H9 (cell line): ENCODE measurements at regions not wholly inside any gene's neighbourhood (a gene's known extent, or its start where the extent isn't known, plus 50 kb on each side); places are given as distances from the start of the nearest gene placed in this dataset.

ENCODE experiments used
- DNase-seq: peaks from one replicate; pipeline ENCODE4 v3.0.0-alpha.2; 2017
- H2AFZ ChIP-seq: one replicate; pipeline ENCODE4 v1.6.1; 2013; ENCODE audit warnings: mild to moderate bottlenecking, low read length, control low read depth, moderate library complexity
- H2AK5ac ChIP-seq: 2 replicates; pipeline ENCODE4 v1.6.1; 2013; ENCODE audit warnings: low read length, control low read depth, mixed read lengths; ENCODE audit not compliant: insufficient read length
- H2BK120ac ChIP-seq: one replicate; pipeline ENCODE4 v1.6.1; 2013; ENCODE audit warnings: low read depth, mild to moderate bottlenecking, low read length, control low read depth, inconsistent platforms; ENCODE audit not compliant: poor library complexity, severe bottlenecking
- H2BK12ac ChIP-seq: 2 replicates; pipeline ENCODE4 v1.6.1; 2013; ENCODE audit warnings: low read length, control low read depth, mixed read lengths, low read depth; ENCODE audit not compliant: insufficient read length
- H2BK15ac ChIP-seq: 2 replicates; pipeline ENCODE4 v1.6.1; 2013; ENCODE audit warnings: low read depth, low read length, control low read depth
- H2BK20ac ChIP-seq: one replicate; pipeline ENCODE4 v1.6.1; 2013; ENCODE audit warnings: low read depth, mild to moderate bottlenecking, low read length, control low read depth, inconsistent platforms; ENCODE audit not compliant: poor library complexity, severe bottlenecking
- H2BK5ac ChIP-seq: 2 replicates; pipeline ENCODE4 v1.6.1; 2013; ENCODE audit warnings: low read length, control low read depth, mixed read lengths; ENCODE audit not compliant: insufficient read length
- H3K14ac ChIP-seq: 2 replicates; pipeline ENCODE4 v1.6.1; 2013; ENCODE audit warnings: low read length, control low read depth; ENCODE audit not compliant: insufficient read depth
- H3K18ac ChIP-seq: 2 replicates; pipeline ENCODE4 v1.6.1; 2013; ENCODE audit warnings: low read depth, mild to moderate bottlenecking, mixed read lengths, low read length, control low read depth; ENCODE audit not compliant: insufficient read length
- H3K23ac ChIP-seq: 2 replicates; pipeline ENCODE4 v1.6.1; 2013; ENCODE audit warnings: low read length, control low read depth, mixed read lengths, low read depth; ENCODE audit not compliant: insufficient read length
- H3K23me2 ChIP-seq: 2 replicates; pipeline ENCODE4 v1.6.1; 2013; ENCODE audit warnings: low read depth, mild to moderate bottlenecking, mixed read lengths, low read length, control low read depth; ENCODE audit not compliant: insufficient read length, poor library complexity, severe bottlenecking
- H3K27ac ChIP-seq: 2 replicates; pipeline ENCODE4 v1.5.1; 2013; ENCODE audit warnings: low read length, control low read depth, mixed read lengths, low read depth; ENCODE audit not compliant: insufficient read length
- H3K27me3 ChIP-seq: 2 replicates; pipeline ENCODE4 v1.6.1; 2013; ENCODE audit warnings: low read length, control low read depth, inconsistent platforms; ENCODE audit not compliant: insufficient read depth
- H3K4ac ChIP-seq: 2 replicates; pipeline ENCODE4 v1.6.1; 2013; ENCODE audit warnings: low read depth, mild to moderate bottlenecking, control low read depth, inconsistent platforms, low read length, moderate library complexity
- H3K4me1 ChIP-seq: 2 replicates; pipeline ENCODE4 v1.6.1; 2013; ENCODE audit warnings: low read length, control low read depth, inconsistent platforms; ENCODE audit not compliant: insufficient read depth
- H3K4me2 ChIP-seq: 2 replicates; pipeline ENCODE4 v1.6.1; 2013; ENCODE audit warnings: low read length, control low read depth, mixed read lengths; ENCODE audit not compliant: insufficient read length, insufficient read depth
- H3K56ac ChIP-seq: 2 replicates; pipeline ENCODE4 v1.6.1; 2013; ENCODE audit warnings: low read depth, mild to moderate bottlenecking, mixed read lengths, low read length, control low read depth; ENCODE audit not compliant: insufficient read length
- H3K79me1 ChIP-seq: 2 replicates; pipeline ENCODE4 v1.6.1; 2013; ENCODE audit warnings: low read depth, mild to moderate bottlenecking, moderate library complexity, low read length, control low read depth, inconsistent platforms; ENCODE audit not compliant: insufficient read depth, poor library complexity, severe bottlenecking
- H3K79me2 ChIP-seq: 2 replicates; pipeline ENCODE4 v1.6.1; 2013; ENCODE audit warnings: low read length, control low read depth, inconsistent platforms; ENCODE audit not compliant: insufficient read depth
- H3K9ac ChIP-seq: 2 replicates; pipeline ENCODE4 v1.6.1; 2013; ENCODE audit warnings: low read length, control low read depth, mixed read lengths; ENCODE audit not compliant: insufficient read length; ENCODE audit errors: extremely low read depth
- H3K9me3 ChIP-seq: one replicate; pipeline ENCODE4 v1.6.1; 2013; ENCODE audit warnings: low read depth, low read length, inconsistent platforms; ENCODE audit not compliant: control insufficient read depth
- H3T11ph ChIP-seq: one replicate; pipeline ENCODE4 v1.6.1; 2013; ENCODE audit warnings: mild to moderate bottlenecking, low read length, control low read depth, inconsistent platforms
- H4K20me1 ChIP-seq: one replicate; pipeline ENCODE4 v1.6.1; 2013; ENCODE audit not compliant: control insufficient read depth, insufficient read length, insufficient read depth
- H4K5ac ChIP-seq: 2 replicates; pipeline ENCODE4 v1.6.1; 2013; ENCODE audit warnings: low read depth, mild to moderate bottlenecking, mixed read lengths, low read length, control low read depth; ENCODE audit not compliant: insufficient read length
- H4K8ac ChIP-seq: replicated peaks from 2 replicates; pipeline ENCODE4 v1.6.1; 2013; ENCODE audit warnings: low read length, control low read depth, mixed read lengths, low read depth; ENCODE audit not compliant: insufficient read length
- H4K91ac ChIP-seq: 2 replicates; pipeline ENCODE4 v1.6.1; 2013; ENCODE audit warnings: low read depth, mild to moderate bottlenecking, moderate library complexity, mixed read lengths, low read length, control low read depth; ENCODE audit not compliant: insufficient read length
- H3K27ac Mint-ChIP-seq, 3 experiments: 2 replicates in 2 of 3; 3 replicates in 1 of 3; pipeline ENCODE4 v1.8.0; 2020 to 2021; ENCODE audit warnings: mixed read lengths in 3 of 3, mild to moderate bottlenecking in 1 of 3, moderate library complexity in 1 of 3
- H3K27me3 Mint-ChIP-seq: 2 replicates; pipeline ENCODE4 v1.8.0; 2021; ENCODE audit warnings: low read depth, mild to moderate bottlenecking, moderate library complexity, mixed read lengths
- H3K36me3 Mint-ChIP-seq, 3 experiments: 2 replicates in 2 of 3; 3 replicates in 1 of 3; pipeline ENCODE4 v1.8.0; 2020 to 2021; ENCODE audit warnings: low read depth in 3 of 3, mixed read lengths in 3 of 3; ENCODE audit not compliant: insufficient read depth in 1 of 3
- H3K4me1 Mint-ChIP-seq, 2 experiments: 2 replicates each; pipeline ENCODE4 v1.8.0; 2020; ENCODE audit warnings: mixed read lengths in 2 of 2
- H3K4me3 Mint-ChIP-seq, 2 experiments: 2 replicates in 1 of 2; 3 replicates in 1 of 2; pipeline ENCODE4 v1.8.0; 2020 to 2021; ENCODE audit warnings: mild to moderate bottlenecking in 2 of 2, mixed read lengths in 2 of 2, moderate library complexity in 1 of 2
- H3K9me3 Mint-ChIP-seq, 2 experiments: 2 replicates in 1 of 2; 3 replicates in 1 of 2; pipeline ENCODE4 v1.8.0; 2020; ENCODE audit warnings: mild to moderate bottlenecking in 2 of 2, mixed read lengths in 2 of 2, moderate library complexity in 1 of 2
- CTCF ChIP-seq: fragments of 200-600 bp; sonication (generic); conservative IDR thresholded peaks from 3 replicates; pipeline ENCODE4 v1.8.0; 2021; ENCODE audit warnings: antibody characterized with exemption, mild to moderate bottlenecking
- WGBS: extraction: QIAGEN DNeasy Blood & Tissue Kit; methylation state at CpG from one replicate; pipeline ENCODE4 v1.1.7; 2013; ENCODE audit warnings: missing lambda C conversion rate, low lambda C conversion rate, mixed read lengths; ENCODE audit not compliant: insufficient read length; ENCODE audit errors: extremely low coverage; 5-methylcytosine and 5-hydroxymethylcytosine counted together

- Mint-ChIP-seq H3K4me3 (no peak overlapping the region), H3K27me3 (peaks cover 75% of the 10 kb centered on the region)
- WGBS = no CpG with 5 or more reads among the region's 6 CpGs
Observed at GRCh38 chr6:166251655-166252054, 56.5 kb downstream of the PRR18 start.

More at GRCh38 chr6:166251655-166252054, 56.5 kb downstream of the PRR18 start:
- Histone ChIP-seq H3K56ac (no peak overlapping the region), H3K27me3 (peaks cover 19% of the 10 kb centered on the region; the same call in 1 of the 2 replicates), H4K91ac (no peak overlapping the region), H4K5ac (no peak overlapping the region), H2BK15ac (no peak overlapping the region), H3K27ac (no peak overlapping the region), H2BK12ac (no peak overlapping the region), H3T11ph (no peak overlapping the region), H2BK5ac (no peak overlapping the region), H3K4ac (no peak overlapping the region), H3K18ac (no peak overlapping the region), H3K23me2 (peaks cover 5% of the 10 kb centered on the region), H3K9ac (no peak overlapping the region), H2AFZ (no peak overlapping the region), H3K79me1 (no peaks in the 10 kb centered on the region), H2AK5ac (no peak overlapping the region), H4K8ac (no peak overlapping the region), H2BK120ac (no peak overlapping the region), H4K20me1 (no peaks in the 10 kb centered on the region), H3K79me2 (no peaks in the 10 kb centered on the region), H3K9me3 (no peaks in the 10 kb centered on the region), H3K4me1 (no peaks in the 10 kb centered on the region), H3K14ac (no peak overlapping the region), H2BK20ac (no peak overlapping the region), H3K23ac (no peak overlapping the region), H3K4me2 (no peak overlapping the region)
- no peaks in the 10 kb centered on the region for H3K9me3 Mint-ChIP-seq
- H3K4me1 Mint-ChIP-seq = no peaks in the 10 kb centered on the region; a peak in 1 of 4 replicates
- DNase-seq = no peak
- H3K36me3 Mint-ChIP-seq = no peaks in the 10 kb centered on the region
- H3K27ac Mint-ChIP-seq = no peak overlapping the region
- TF ChIP-seq CTCF = no peak
